ENCODE measurements at regions not wholly inside any gene's neighbourhood (a gene's known extent, or its start where the extent isn't known, plus 50 kb on each side); places are given as distances from the start of the nearest gene placed in this dataset.

GRCh38 chr15:39041979-39042495, 477.4 kb upstream of the RASGRP1 start:
- DNase-seq: no peak

GRCh38 chr15:39051626-39052322, 487.2 kb upstream of the RASGRP1 start:
- no peak for DNase-seq

- DNase-seq: no peak
Observed at GRCh38 chr15:39052323-39052705, 487.7 kb upstream of the RASGRP1 start.

GRCh38 chr15:39053480-39053879, 488.9 kb upstream of the RASGRP1 start:
- no peak for DNase-seq

- DNase-seq: no peak
Observed at GRCh38 chr15:39054128-39054732, 489.6 kb upstream of the RASGRP1 start.

GRCh38 chr15:39056357-39056756, 491.7 kb upstream of the RASGRP1 start:
- no peak for DNase-seq

- no peak for DNase-seq
Observed at GRCh38 chr15:39058351-39059131, 493.9 kb upstream of the RASGRP1 start.

- no peak for DNase-seq
Observed at GRCh38 chr15:39059917-39060316, 495.3 kb upstream of the RASGRP1 start.

GRCh38 chr15:39061952-39062464, 497.4 kb upstream of the RASGRP1 start:
- no peak for DNase-seq

GRCh38 chr15:39066677-39067076, 502.1 kb upstream of the RASGRP1 start:
- DNase-seq: no peak

- DNase-seq: no peak
Observed at GRCh38 chr15:39074341-39074985, 506.4 kb upstream of the THBS1 start.

GRCh38 chr15:39075311-39075710, 505.6 kb upstream of the THBS1 start:
- DNase-seq: no peak

- DNase-seq: no peak
Observed at GRCh38 chr15:39075756-39076341, 505.0 kb upstream of the THBS1 start.

- no peak for DNase-seq
Observed at GRCh38 chr15:39078026-39078425, 502.9 kb upstream of the THBS1 start.

- no peak for DNase-seq
Observed at GRCh38 chr15:39079296-39079847, 501.5 kb upstream of the THBS1 start.

- DNase-seq: peak; percentile 47
Observed at GRCh38 chr15:39083213-39083612, 497.7 kb upstream of the THBS1 start.

GRCh38 chr15:39084674-39085530, 496.0 kb upstream of the THBS1 start:
- peak; percentile 72 for DNase-seq

- no peak for DNase-seq
Observed at GRCh38 chr15:39086641-39087040, 494.2 kb upstream of the THBS1 start.

GRCh38 chr15:39088156-39088555, 492.7 kb upstream of the THBS1 start:
- DNase-seq: no peak

GRCh38 chr15:39092354-39092753, 488.5 kb upstream of the THBS1 start:
- no peak for DNase-seq

GRCh38 chr15:39092761-39093160, 488.1 kb upstream of the THBS1 start:
- no peak for DNase-seq

Data from inflammatory macrophage treated with lipopolysaccharide for 4 hours (primary cell).